IMR-90 (cell line): ENCODE measurements at regions not wholly inside any gene's neighbourhood (a gene's known extent, or its start where the extent isn't known, plus 50 kb on each side); places are given as distances from the start of the nearest gene placed in this dataset.
A peak's percentile ranks its signal among the peaks of the same experiment; 100 is the strongest.

ENCODE experiments used
- ATAC-seq: fragments of 200-7000 bp; cut with Tn5 transposase; 2 replicates; pipeline ENCODE4 v1.9.1; 2020; ENCODE audit warnings: low read depth, mild to moderate bottlenecking, moderate library complexity
- BruUV-seq: library from RNA; stranded (reverse); fragments of 400-500 nt; replicated peaks from 2 replicates; lab custom pipeline; 2021; lab: Mats Ljungman, UMichigan
- CTCF ChIA-PET: fragments of 300-600 bp; formaldehyde crosslinking; extraction: SDS; loops from one replicate; lab custom pipeline; 2021; ENCODE audit warnings: antibody characterized with exemption; lab: Yijun Ruan, JAX
- POLR2A ChIA-PET: fragments of 300-600 bp; sonication (Branson Sonifier 250); formaldehyde crosslinking; loops from one replicate; lab custom pipeline; 2022; ENCODE audit warnings: antibody characterized with exemption; ENCODE audit not compliant: unreplicated experiment; lab: Charles Lee
- DNase-seq: peaks from one replicate; pipeline ENCODE4 v3.0.0; 2013
- H2AFZ ChIP-seq: replicated peaks from 2 replicates; pipeline ENCODE3; 2013; ENCODE audit warnings: low read length, mild to moderate bottlenecking; ENCODE audit not compliant: poor library complexity
- H2AK5ac ChIP-seq: 2 replicates; pipeline ENCODE4 v1.6.1; 2013; ENCODE audit warnings: low read depth, low read length, inconsistent platforms
- H2AK9ac ChIP-seq: replicated peaks from 2 replicates; pipeline ENCODE3; 2013; ENCODE audit warnings: mild to moderate bottlenecking, low read depth, low read length, moderate library complexity; ENCODE audit not compliant: poor library complexity
- H2BK120ac ChIP-seq: 2 replicates; pipeline ENCODE4 v1.6.1; 2013; ENCODE audit warnings: low read depth, low read length, inconsistent platforms
- H2BK15ac ChIP-seq: 3 replicates; pipeline ENCODE4 v1.6.1; 2013; ENCODE audit warnings: low read depth, low read length, inconsistent platforms
- H2BK20ac ChIP-seq: 2 replicates; pipeline ENCODE4 v1.6.1; 2013; ENCODE audit warnings: low read depth, mild to moderate bottlenecking, inconsistent platforms, low read length, moderate library complexity
- H2BK5ac ChIP-seq: 2 replicates; pipeline ENCODE4 v1.6.1; 2013; ENCODE audit warnings: mild to moderate bottlenecking, low read depth, low read length, inconsistent platforms; ENCODE audit not compliant: poor library complexity, severe bottlenecking
- H3K14ac ChIP-seq: replicated peaks from 2 replicates; pipeline ENCODE4 v1.6.1; 2013; ENCODE audit warnings: low read depth, low read length, inconsistent platforms
- H3K18ac ChIP-seq: 2 replicates; pipeline ENCODE4 v1.6.1; 2013; ENCODE audit warnings: low read depth, low read length, control low read depth
- H3K23ac ChIP-seq: 2 replicates; pipeline ENCODE4 v1.6.1; 2013; ENCODE audit warnings: low read depth, low read length, inconsistent platforms
- H3K27ac ChIP-seq: 2 replicates; pipeline ENCODE4 v1.5.1; 2013; ENCODE audit warnings: mild to moderate bottlenecking, control low read depth, low read length; ENCODE audit not compliant: insufficient read depth
- H3K27me3 ChIP-seq: 2 replicates; pipeline ENCODE4 v1.6.1; 2013; ENCODE audit warnings: low read length; ENCODE audit not compliant: control insufficient read depth, insufficient read depth
- H3K36me3 ChIP-seq: 2 replicates; pipeline ENCODE4 v1.6.1; 2013; ENCODE audit warnings: low read length, mixed read lengths; ENCODE audit not compliant: control insufficient read depth, insufficient read depth
- H3K4ac ChIP-seq: 2 replicates; pipeline ENCODE4 v1.6.1; 2013; ENCODE audit warnings: low read depth, low read length, inconsistent platforms
- H3K4me1 ChIP-seq: 2 replicates; pipeline ENCODE4 v1.6.1; 2013; ENCODE audit warnings: low read length, mixed read lengths; ENCODE audit not compliant: control insufficient read depth, insufficient read depth
- H3K4me2 ChIP-seq: 2 replicates; pipeline ENCODE4 v1.6.1; 2013; ENCODE audit warnings: low read depth, mild to moderate bottlenecking, control low read depth, low read length, moderate library complexity
- H3K4me3 ChIP-seq: 2 replicates; pipeline ENCODE4 v1.5.1; 2013; ENCODE audit warnings: low read depth, mild to moderate bottlenecking, control low read depth, low read length, moderate library complexity; ENCODE audit not compliant: insufficient read depth
- H3K56ac ChIP-seq: 2 replicates; pipeline ENCODE4 v1.6.1; 2013; ENCODE audit warnings: low read length, inconsistent platforms; ENCODE audit not compliant: insufficient read depth; ENCODE audit errors: extremely low read depth
- H3K79me1 ChIP-seq, 2 experiments: 2 replicates each; pipeline ENCODE4 v1.6.1; 2013; ENCODE audit warnings: low read length in 2 of 2, inconsistent platforms in 1 of 2, low read depth in 1 of 2
- H3K9ac ChIP-seq: 2 replicates; pipeline ENCODE4 v1.6.1; 2013; ENCODE audit warnings: low read depth, low read length, control low read depth
- H3K9me1 ChIP-seq: 2 replicates; pipeline ENCODE4 v1.6.1; 2013; ENCODE audit warnings: low read length, inconsistent platforms; ENCODE audit not compliant: insufficient read depth
- H3K9me3 ChIP-seq: 2 replicates; pipeline ENCODE4 v1.6.1; 2013; ENCODE audit warnings: low read length; ENCODE audit not compliant: control insufficient read depth, insufficient read depth
- H4K20me1 ChIP-seq: 2 replicates; pipeline ENCODE4 v1.6.1; 2013; ENCODE audit warnings: low read length, inconsistent platforms; ENCODE audit not compliant: insufficient read depth
- H4K5ac ChIP-seq: 2 replicates; pipeline ENCODE4 v1.6.1; 2013; ENCODE audit warnings: mild to moderate bottlenecking, low read depth, low read length, control low read depth
- H4K8ac ChIP-seq, 2 experiments: 2 replicates each; pipeline ENCODE4 v1.6.1; 2013; ENCODE audit warnings: low read depth in 2 of 2, low read length in 2 of 2, control low read depth in 1 of 2, inconsistent platforms in 1 of 2
- H4K91ac ChIP-seq: 2 replicates; pipeline ENCODE4 v1.6.1; 2013; ENCODE audit warnings: low read depth, low read length, inconsistent platforms; ENCODE audit not compliant: insufficient read depth
- CEBPB ChIP-seq: IDR thresholded peaks from 2 replicates; pipeline ENCODE4 v1.6.1; 2012; ENCODE audit warnings: low read depth, low read length, improper control_type of control experiment
- CTCF ChIP-seq: conservative IDR thresholded peaks from 2 replicates; pipeline ENCODE4 v1.5.1; 2012; ENCODE audit warnings: mild to moderate bottlenecking, low read depth, low read length, improper control_type of control experiment
- ELK1 ChIP-seq: fragments of 150-350 bp; IDR thresholded peaks from 2 replicates; pipeline ENCODE4 v1.6.1; 2016; ENCODE audit warnings: low read depth, mild to moderate bottlenecking, low read length, moderate library complexity, borderline replicate concordance
- dilution Hi-C: fragments of 300-500 bp; cut with HindIII; formaldehyde crosslinking; loops from one replicate; pipeline ENCODE4 v1.14.3; 2018; ENCODE audit warnings: low sequenced_read_pairs; ENCODE audit not compliant: unreplicated experiment
- in situ Hi-C: fragments of 300-500 bp; cut with MboI; formaldehyde crosslinking; loops from 3 replicates; pipeline ENCODE4 v1.14.3; 2019; ENCODE audit warnings: low sequenced_read_pairs, inconsistent platforms, mixed read lengths
- intact Hi-C: fragments of 100-400 bp; cut with micrococcal nuclease; formaldehyde crosslinking; loops from 2 replicates; pipeline ENCODE4 v1.10.0; 2022

GRCh38 chr11:37107415-37107814 is 509.4 kb upstream of the RAG2 start:
- Histone ChIP-seq H3K9ac (no peak overlapping the region), H3K9me1 (no peaks in the 10 kb centered on the region), H4K91ac (no peak overlapping the region), H3K79me1 (no peaks in the 10 kb centered on the region), H4K8ac (no peak overlapping the region), H3K4ac (no peak overlapping the region), H3K4me3 (no peak overlapping the region), H3K27me3 (no peaks in the 10 kb centered on the region), H2BK5ac (no peak overlapping the region), H3K18ac (no peak overlapping the region), H3K4me1 (no peaks in the 10 kb centered on the region), H3K14ac (no peak overlapping the region), H2BK120ac (no peak overlapping the region), H3K4me2 (no peak overlapping the region), H2AFZ (no peak overlapping the region), H3K56ac (no peak overlapping the region), H2BK20ac (no peak overlapping the region), H4K20me1 (no peaks in the 10 kb centered on the region), H3K27ac (no peak overlapping the region), H3K36me3 (no peaks in the 10 kb centered on the region), H3K23ac (no peak overlapping the region), H4K5ac (no peak overlapping the region), H2AK9ac (no peak overlapping the region), H2BK15ac (no peak overlapping the region), H2AK5ac (no peak overlapping the region), H3K9me3 (no peaks in the 10 kb centered on the region)
- CTCF ChIA-PET = interaction anchor here (1.3 kb wide), 1 partner anchor 11 kb away, joined by 3 read pairs; no protein-coding TSS in a partner anchor
- dilution Hi-C loops (no loop called here), in situ Hi-C loops (no loop called here), intact Hi-C loops (no loop called here)
- POLR2A ChIA-PET = no interaction called here
- BruUV-seq = no TSS peak
- no peak for ATAC-seq
- TF ChIP-seq ELK1 (no peak), CEBPB (no peak), CTCF (peak; percentile 5; the same call in 1 of the 2 replicates)
- no peak for DNase-seq
